Testis (tissue), 2 donors: ENCODE measurements at regions not wholly inside any gene's neighbourhood (a gene's known extent, or its start where the extent isn't known, plus 50 kb on each side); places are given as distances from the start of the nearest gene placed in this dataset.

Experiments used
- DNase-seq: peaks from one replicate; pipeline ENCODE4 v3.0.0-alpha.2; 2019
- H3K27ac ChIP-seq, 2 donors: fragments of 200-600 bp; sonication (generic); one replicate each; pipeline ENCODE4 v1.5.1; 2019
- H3K27me3 ChIP-seq: fragments of 200-600 bp; sonication (generic); one replicate; pipeline ENCODE4 v1.5.1; 2019
- H3K36me3 ChIP-seq: fragments of 200-600 bp; sonication (generic); one replicate; pipeline ENCODE4 v1.5.1; 2017; ENCODE audit warnings: low read depth; ENCODE audit errors: missing control alignments
- H3K4me1 ChIP-seq: fragments of 200-600 bp; sonication (generic); one replicate; pipeline ENCODE4 v1.5.1; 2019
- H3K4me3 ChIP-seq, 2 donors: fragments of 200-600 bp; sonication (generic); one replicate each; pipeline ENCODE4 v1.5.1; 2017 to 2019
- H3K9me3 ChIP-seq: fragments of 200-600 bp; sonication (generic); one replicate; pipeline ENCODE4 v1.5.1; 2017
- CTCF ChIP-seq, 3 experiments: fragments of 450-650 bp in 2 of 3; fragments of 200-600 bp in 1 of 3; sonication (generic) in 1 of 3; IDR thresholded peaks; one replicate each; pipeline ENCODE4 v1.5.1; 2016 to 2019; ENCODE audit warnings: antibody characterized with exemption in 3 of 3, mild to moderate bottlenecking in 2 of 3, moderate library complexity in 1 of 3
- POLR2A ChIP-seq: fragments of 450-650 bp; IDR thresholded peaks from one replicate; pipeline ENCODE4 v1.6.1; 2017; ENCODE audit warnings: antibody characterized with exemption, mild to moderate bottlenecking, moderate library complexity
- WGBS, 2 donors: methylation state at CpG; one replicate each; pipeline ENCODE4 v1.1.5; 2018; 5-methylcytosine and 5-hydroxymethylcytosine counted together
- intact Hi-C: fragments of 100-400 bp; cut with DNase I; formaldehyde crosslinking; loops from one replicate; pipeline ENCODE4 v1.15.1; 2023; ENCODE audit warnings: low total_unique reads

- H3K4me3 ChIP-seq: no peak overlapping the region
- H3K27ac ChIP-seq: no peak overlapping the region
- no peak for TF ChIP-seq POLR2A
- no peak for TF ChIP-seq CTCF (IDR thresholded peaks at IDR 0.05)
- no peaks in the 10 kb centered on the region for H3K27me3 ChIP-seq
- no peaks in the 10 kb centered on the region for H3K9me3 ChIP-seq
- no peaks in the 10 kb centered on the region for H3K36me3 ChIP-seq
- intact Hi-C loops: no loop called here
- 53 to 62% methylated on average over 5 of the region's 5 CpGs for WGBS, 2 donors
- H3K4me1 ChIP-seq: no peaks in the 10 kb centered on the region
- no peak for DNase-seq
These were observed 573.5 kb downstream of the RNF144A start for GRCh38 chr2:7490672-7491071.

- no peaks in the 10 kb centered on the region for H3K27me3 ChIP-seq
- no peak for DNase-seq
- H3K4me3 ChIP-seq: no peak overlapping the region
- no peaks in the 10 kb centered on the region for H3K36me3 ChIP-seq
- no peak for TF ChIP-seq CTCF (IDR thresholded peaks at IDR 0.05)
- no peak for TF ChIP-seq POLR2A
- no peak overlapping the region for H3K27ac ChIP-seq
- H3K9me3 ChIP-seq: no peaks in the 10 kb centered on the region
- intact Hi-C loops: no loop called here
- 96 to 98% methylated on average over 1 of the region's 1 CpG for WGBS, 2 donors
- H3K4me1 ChIP-seq: no peaks in the 10 kb centered on the region
These were observed 575.5 kb downstream of the RNF144A start for GRCh38 chr2:7492719-7493118.

GRCh38 chr2:7497178-7497577 lies 580.0 kb downstream of the RNF144A start:
- TF ChIP-seq POLR2A (no peak), CTCF (IDR thresholded peaks at IDR 0.05) (no peak)
- Histone ChIP-seq H3K36me3 (no peaks in the 10 kb centered on the region), H3K4me1 (no peaks in the 10 kb centered on the region), H3K27me3 (no peaks in the 10 kb centered on the region), H3K27ac (no peak overlapping the region), H3K4me3 (no peak overlapping the region), H3K9me3 (no peaks in the 10 kb centered on the region)
- DNase-seq: no peak
- 79 to 83% methylated on average over 4 of the region's 4 CpGs for WGBS, 2 donors
- intact Hi-C loops: no loop called here

DNA sequence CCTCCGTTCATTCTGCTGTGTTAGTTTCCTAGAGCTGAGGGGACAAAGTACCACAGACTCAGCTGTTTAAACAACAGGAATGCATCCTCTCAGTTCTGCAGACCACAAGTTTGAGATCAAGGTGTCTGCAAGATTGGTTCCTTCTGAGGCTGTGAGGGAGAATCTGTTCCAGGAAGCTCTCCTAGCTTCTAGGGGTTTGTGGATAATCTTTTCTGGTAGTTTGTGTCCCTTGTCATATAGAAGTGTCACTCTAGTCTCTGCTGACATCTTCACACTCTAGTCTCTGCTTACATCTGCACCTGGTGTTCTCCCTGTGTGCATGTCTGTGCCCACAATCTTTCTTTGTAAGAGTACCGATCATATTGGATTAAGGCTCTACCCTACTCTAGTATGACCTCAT lies 581.8 kb downstream of the RNF144A start:
- Histone ChIP-seq H3K9me3 (no peaks in the 10 kb centered on the region), H3K27ac (no peak overlapping the region), H3K27me3 (no peaks in the 10 kb centered on the region), H3K4me3 (no peak overlapping the region), H3K4me1 (no peaks in the 10 kb centered on the region), H3K36me3 (no peaks in the 10 kb centered on the region)
- WGBS, 2 donors: 85 to 94% methylated on average over 2 of the region's 2 CpGs
- no peak for DNase-seq
- intact Hi-C loops: no loop called here
- TF ChIP-seq CTCF (IDR thresholded peaks at IDR 0.05) (no peak), POLR2A (no peak)

GRCh38 chr2:7502336-7502735 lies 585.1 kb downstream of the RNF144A start:
- no peak for TF ChIP-seq POLR2A
- TF ChIP-seq CTCF (IDR thresholded peaks at IDR 0.05): no peak

More at GRCh38 chr2:7502336-7502735, 585.1 kb downstream of the RNF144A start:
- DNase-seq: no peak
- no peak overlapping the region for H3K4me3 ChIP-seq
- H3K27ac ChIP-seq: no peak overlapping the region
- H3K27me3 ChIP-seq: no peaks in the 10 kb centered on the region
- H3K36me3 ChIP-seq: no peaks in the 10 kb centered on the region
- no peaks in the 10 kb centered on the region for H3K9me3 ChIP-seq
- intact Hi-C loops: no loop called here
- H3K4me1 ChIP-seq: no peaks in the 10 kb centered on the region
